ENCODE measurements at regions not wholly inside any gene's neighbourhood (a gene's known extent, or its start where the extent isn't known, plus 50 kb on each side); places are given as distances from the start of the nearest gene placed in this dataset.

- DNase-seq: no peak
- Histone ChIP-seq H3K27me3 (no peaks in the 10 kb centered on the region), H3K27ac (no peak overlapping the region), H3K4me1 (ENCODE audit: insufficient read depth) (no peaks in the 10 kb centered on the region), H3K36me3 (no peaks in the 10 kb centered on the region), H3K9me3 (no peaks in the 10 kb centered on the region), H3K4me3 (no peak overlapping the region)
- TF ChIP-seq POLR2A (IDR thresholded peaks at IDR 0.05): no peak
- no peak for TF ChIP-seq CTCF (IDR thresholded peaks at IDR 0.05)
- TF ChIP-seq EP300 (IDR thresholded peaks at IDR 0.05): no peak
- WGBS, 3 donors: 64 to 73% (median 65%) methylated on average over 3 of the region's 3 CpGs
- intact Hi-C loops (cut with DNase I): no loop called here
Observed at GRCh38 chr11:122240638-122241037, 124.6 kb upstream of the BLID start.

GRCh38 chr11:122235615-122236014, 119.6 kb upstream of the BLID start:
- TF ChIP-seq EP300 (IDR thresholded peaks at IDR 0.05) (no peak), CTCF (IDR thresholded peaks at IDR 0.05) (no peak), POLR2A (IDR thresholded peaks at IDR 0.05) (no peak)
- H3K4me1 ChIP-seq (ENCODE audit: insufficient read depth): no peaks in the 10 kb centered on the region
- 33 to 39% (median 36%) methylated on average over 3 of the region's 3 CpGs for WGBS, 3 donors
- no peaks in the 10 kb centered on the region for H3K27me3 ChIP-seq
- no peak overlapping the region for H3K27ac ChIP-seq
- no peaks in the 10 kb centered on the region for H3K9me3 ChIP-seq
- H3K4me3 ChIP-seq: no peak overlapping the region
- H3K36me3 ChIP-seq: no peaks in the 10 kb centered on the region
- DNase-seq: no peak
- intact Hi-C loops (cut with DNase I): no loop called here

- no peak overlapping the region for H3K4me3 ChIP-seq
- no peaks in the 10 kb centered on the region for H3K9me3 ChIP-seq
- intact Hi-C loops (cut with DNase I): no loop called here
- DNase-seq: no peak
- TF ChIP-seq POLR2A (IDR thresholded peaks at IDR 0.05) (no peak), EP300 (IDR thresholded peaks at IDR 0.05) (no peak), CTCF (IDR thresholded peaks at IDR 0.05) (no peak)
- 93 to 95% (median 93%) methylated on average over 3 of the region's 3 CpGs for WGBS, 3 donors
- no peaks in the 10 kb centered on the region for H3K27me3 ChIP-seq
- H3K4me1 ChIP-seq (ENCODE audit: insufficient read depth): no peaks in the 10 kb centered on the region
- H3K36me3 ChIP-seq: no peaks in the 10 kb centered on the region
- H3K27ac ChIP-seq: no peak overlapping the region
Observed at GRCh38 chr11:122234780-122235179, 118.8 kb upstream of the BLID start.

- H3K27me3 ChIP-seq: no peaks in the 10 kb centered on the region
- H3K4me1 ChIP-seq (ENCODE audit: insufficient read depth): no peaks in the 10 kb centered on the region
- H3K9me3 ChIP-seq: no peaks in the 10 kb centered on the region
- no peak overlapping the region for H3K27ac ChIP-seq
- no peak for TF ChIP-seq CTCF (IDR thresholded peaks at IDR 0.05)
- no peak for TF ChIP-seq EP300 (IDR thresholded peaks at IDR 0.05)
- no peak for TF ChIP-seq POLR2A (IDR thresholded peaks at IDR 0.05)
- no peak overlapping the region for H3K4me3 ChIP-seq
- no peaks in the 10 kb centered on the region for H3K36me3 ChIP-seq
- DNase-seq: no peak
- intact Hi-C loops (cut with DNase I): no loop called here
Observed at GRCh38 chr11:122234257-122234656, 118.2 kb upstream of the BLID start.

- no peak overlapping the region for H3K27ac ChIP-seq
- no peaks in the 10 kb centered on the region for H3K4me1 ChIP-seq (ENCODE audit: insufficient read depth)
- no peaks in the 10 kb centered on the region for H3K36me3 ChIP-seq
- H3K4me3 ChIP-seq: no peak overlapping the region
- WGBS, 3 donors: 73 to 83% (median 81%) methylated on average over 4 of the region's 4 CpGs
- H3K27me3 ChIP-seq: no peaks in the 10 kb centered on the region
- TF ChIP-seq CTCF (IDR thresholded peaks at IDR 0.05) (no peak), POLR2A (IDR thresholded peaks at IDR 0.05) (no peak), EP300 (IDR thresholded peaks at IDR 0.05) (no peak)
- no peak for DNase-seq
- intact Hi-C loops (cut with DNase I): no loop called here
- no peaks in the 10 kb centered on the region for H3K9me3 ChIP-seq
Observed at GRCh38 chr11:122232985-122233384, 117.0 kb upstream of the BLID start.

Measured in ovary (tissue), 7 donors.